ENCODE measurements at regions not wholly inside any gene's neighbourhood (a gene's known extent, or its start where the extent isn't known, plus 50 kb on each side); places are given as distances from the start of the nearest gene placed in this dataset.

- Histone ChIP-seq H4K5ac (ENCODE audit: insufficient read length, low read depth, low read length) (no peak overlapping the region), H2BK12ac (ENCODE audit: low read depth, low read length) (no peak overlapping the region), H2BK20ac (ENCODE audit: low read length) (no peak overlapping the region), H3K27ac (ENCODE audit: low read depth, low read length) (no peak overlapping the region), H4K91ac (replicated peaks; ENCODE audit: insufficient read length, low read length) (no peak overlapping the region), H3K4me2 (ENCODE audit: insufficient read depth in 1 of 2, low read depth in 2 of 2, low read length in 2 of 2) (no peak overlapping the region), H2AK5ac (ENCODE audit: low read depth, low read length) (no peak overlapping the region), H3K23ac (ENCODE audit: insufficient read length) (no peak overlapping the region), H2BK120ac (replicated peaks; ENCODE audit: low read depth, low read length) (no peak overlapping the region), H2BK15ac (ENCODE audit: low read length) (no peak overlapping the region), H4K20me1 (replicated peaks in 1 of 2; ENCODE audit: control insufficient read depth in 1 of 2, insufficient read depth in 2 of 2, low read length in 2 of 2) (no peaks in the 10 kb centered on the region), H2BK5ac (ENCODE audit: low read depth, low read length) (no peak overlapping the region), H3K9ac (replicated peaks in 1 of 4; ENCODE audit: extremely low read depth in 1 of 4, low read depth in 3 of 4, low read length in 3 of 4) (no peak overlapping the region), H3K56ac (replicated peaks; ENCODE audit: insufficient read length, low read depth, low read length) (no peak overlapping the region), H3K79me2 (ENCODE audit: control insufficient read depth in 1 of 2, insufficient read depth in 2 of 2, low read length in 2 of 2) (no peaks in the 10 kb centered on the region), H3K79me1 (ENCODE audit: low read depth, low read length) (no peaks in the 10 kb centered on the region), H4K8ac (ENCODE audit: extremely low read depth, insufficient read depth, low read length) (no peak overlapping the region), H3K23me2 (ENCODE audit: low read depth, low read length) (no peaks in the 10 kb centered on the region), H3K18ac (ENCODE audit: extremely low read depth, low read length) (no peak overlapping the region), H3K36me3 (ENCODE audit: control insufficient read depth in 2 of 4, insufficient read depth in 4 of 4, low read length in 3 of 4) (no peaks in the 10 kb centered on the region), H3K4me1 (replicated peaks in 1 of 4; ENCODE audit: control insufficient read depth in 3 of 4, insufficient read depth in 4 of 4, low read length in 3 of 4) (peaks cover 1 to 8% (median 5%) of the 10 kb centered on the region in 4 experiments; a peak in 4 of 7 replicates), H2AFZ (ENCODE audit: low read length) (no peak overlapping the region), H3K27me3 (replicated peaks in 1 of 4; ENCODE audit: control insufficient read depth in 3 of 4, extremely low read depth in 1 of 4, insufficient read depth in 3 of 4, low read length in 3 of 4) (no peaks in the 10 kb centered on the region; a peak in 1 of 7 replicates), H3K4me3 (ENCODE audit: extremely low read depth in 1 of 4, insufficient read depth in 2 of 4, low read depth in 3 of 4, low read length in 4 of 4) (no peak overlapping the region), H3K9me3 (ENCODE audit: insufficient read depth in 2 of 2, low read depth in 1 of 2, low read length in 1 of 2) (no peaks in the 10 kb centered on the region), H3K14ac (ENCODE audit: insufficient read length) (no peak overlapping the region), H3K4ac (replicated peaks; ENCODE audit: insufficient read length, low read depth, low read length) (no peak overlapping the region)
- FAIRE-seq = no peak
- CTCF ChIA-PET (ENCODE audit: partially characterized antibody) = interaction anchor here (0.8 to 1.2 kb wide), 4 partner anchors 16 to 139 kb away, joined by 3 to 4 read pairs (median 4); no protein-coding TSS in a partner anchor
- POLR2A ChIA-PET (ENCODE audit: partially characterized antibody) = no interaction called here
- no peak for TF ChIP-seq NANOG (IDR thresholded peaks at IDR 0.05; ENCODE audit: insufficient read depth, low read depth, low read length, poor library complexity, severe bottlenecking)
- TF ChIP-seq POU5F1 (IDR thresholded peaks at IDR 0.05; ENCODE audit: low read depth, low read length) = no peak
- no peak for TF ChIP-seq TEAD4 (IDR thresholded peaks at IDR 0.05; ENCODE audit: low read depth, low read length)
- TF ChIP-seq SRF (IDR thresholded peaks at IDR 0.05; ENCODE audit: low read depth, low read length) = no peak
- TF ChIP-seq RAD21 (IDR thresholded peaks at IDR 0.05 in 1 of 2, conservative IDR thresholded peaks at IDR 0.05 in 1 of 2; ENCODE audit: low read depth in 2 of 2, low read length in 2 of 2) = no peak
- TF ChIP-seq TAF1 (IDR thresholded peaks at IDR 0.05; ENCODE audit: low read depth, low read length) = no peak
- no peak for TF ChIP-seq TBP (IDR thresholded peaks at IDR 0.05; ENCODE audit: low read depth, low read length)
- 79% methylated on average over 5 of the region's 5 CpGs; no CpG with 5 or more reads in 1 of the 2 experiments for WGBS, 2 experiments (ENCODE audit: extremely low coverage in 1 of 2, insufficient coverage in 1 of 2, insufficient read length in 1 of 2, insufficient replicate concordance in 2 of 2, low coverage in 1 of 2, low lambda C conversion rate in 2 of 2, missing lambda C conversion rate in 1 of 2)
- no peak for DNase-seq (ENCODE audit: low read depth in 1 of 2, low spot score in 2 of 2)
Measured at GRCh38 chr11:19398273-19398672, 157.5 kb upstream of the E2F8 start.
